Loucy (cell line): ENCODE measurements at regions not wholly inside any gene's neighbourhood (a gene's known extent, or its start where the extent isn't known, plus 50 kb on each side); places are given as distances from the start of the nearest gene placed in this dataset.

ENCODE experiments used
- EZH2phosphoT487 ChIP-seq: fragments of 200-600 bp; IDR thresholded peaks from 2 replicates; pipeline ENCODE4 v1.6.1; 2018; ENCODE audit warnings: antibody characterized with exemption, mild to moderate bottlenecking, moderate library complexity, borderline replicate concordance
- TF ChIP-seq, protein P1 (sequence below): fragments of 200-600 bp; sonication (generic); conservative IDR thresholded peaks from 2 replicates; pipeline ENCODE4 v1.5.1; 2014; ENCODE audit warnings: mild to moderate bottlenecking, antibody characterized with exemption, low read length

GRCh38 chr10:127815147-127815546 is 77.6 kb downstream of the CLRN3 start:
- TF ChIP-seq, protein P1, sequence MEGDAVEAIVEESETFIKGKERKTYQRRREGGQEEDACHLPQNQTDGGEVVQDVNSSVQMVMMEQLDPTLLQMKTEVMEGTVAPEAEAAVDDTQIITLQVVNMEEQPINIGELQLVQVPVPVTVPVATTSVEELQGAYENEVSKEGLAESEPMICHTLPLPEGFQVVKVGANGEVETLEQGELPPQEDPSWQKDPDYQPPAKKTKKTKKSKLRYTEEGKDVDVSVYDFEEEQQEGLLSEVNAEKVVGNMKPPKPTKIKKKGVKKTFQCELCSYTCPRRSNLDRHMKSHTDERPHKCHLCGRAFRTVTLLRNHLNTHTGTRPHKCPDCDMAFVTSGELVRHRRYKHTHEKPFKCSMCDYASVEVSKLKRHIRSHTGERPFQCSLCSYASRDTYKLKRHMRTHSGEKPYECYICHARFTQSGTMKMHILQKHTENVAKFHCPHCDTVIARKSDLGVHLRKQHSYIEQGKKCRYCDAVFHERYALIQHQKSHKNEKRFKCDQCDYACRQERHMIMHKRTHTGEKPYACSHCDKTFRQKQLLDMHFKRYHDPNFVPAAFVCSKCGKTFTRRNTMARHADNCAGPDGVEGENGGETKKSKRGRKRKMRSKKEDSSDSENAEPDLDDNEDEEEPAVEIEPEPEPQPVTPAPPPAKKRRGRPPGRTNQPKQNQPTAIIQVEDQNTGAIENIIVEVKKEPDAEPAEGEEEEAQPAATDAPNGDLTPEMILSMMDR, result peak; percentile 42; the same call in 1 of the 2 replicates
- TF ChIP-seq EZH2phosphoT487, result no peak
